IMR-90 (cell line): ENCODE measurements at regions not wholly inside any gene's neighbourhood (a gene's known extent, or its start where the extent isn't known, plus 50 kb on each side); places are given as distances from the start of the nearest gene placed in this dataset.

Experiments
- ATAC-seq: fragments of 200-7000 bp; cut with Tn5 transposase; 2 replicates; pipeline ENCODE4 v1.9.1; 2020; ENCODE audit warnings: low read depth, mild to moderate bottlenecking, moderate library complexity
- BruUV-seq: library from RNA; stranded (reverse); fragments of 400-500 nt; replicated peaks from 2 replicates; lab custom pipeline; 2021; lab: Mats Ljungman, UMichigan
- CTCF ChIA-PET: fragments of 300-600 bp; formaldehyde crosslinking; extraction: SDS; loops from one replicate; lab custom pipeline; 2021; ENCODE audit warnings: antibody characterized with exemption; lab: Yijun Ruan, JAX
- POLR2A ChIA-PET: fragments of 300-600 bp; sonication (Branson Sonifier 250); formaldehyde crosslinking; loops from one replicate; lab custom pipeline; 2022; ENCODE audit warnings: antibody characterized with exemption; ENCODE audit not compliant: unreplicated experiment; lab: Charles Lee
- DNase-seq: peaks from one replicate; pipeline ENCODE4 v3.0.0; 2013
- H2AFZ ChIP-seq: replicated peaks from 2 replicates; pipeline ENCODE3; 2013; ENCODE audit warnings: low read length, mild to moderate bottlenecking; ENCODE audit not compliant: poor library complexity
- H2AK5ac ChIP-seq: 2 replicates; pipeline ENCODE4 v1.6.1; 2013; ENCODE audit warnings: low read depth, low read length, inconsistent platforms
- H2AK9ac ChIP-seq: replicated peaks from 2 replicates; pipeline ENCODE3; 2013; ENCODE audit warnings: mild to moderate bottlenecking, low read depth, low read length, moderate library complexity; ENCODE audit not compliant: poor library complexity
- H2BK120ac ChIP-seq: 2 replicates; pipeline ENCODE4 v1.6.1; 2013; ENCODE audit warnings: low read depth, low read length, inconsistent platforms
- H2BK15ac ChIP-seq: 3 replicates; pipeline ENCODE4 v1.6.1; 2013; ENCODE audit warnings: low read depth, low read length, inconsistent platforms
- H2BK20ac ChIP-seq: 2 replicates; pipeline ENCODE4 v1.6.1; 2013; ENCODE audit warnings: low read depth, mild to moderate bottlenecking, inconsistent platforms, low read length, moderate library complexity
- H2BK5ac ChIP-seq: 2 replicates; pipeline ENCODE4 v1.6.1; 2013; ENCODE audit warnings: mild to moderate bottlenecking, low read depth, low read length, inconsistent platforms; ENCODE audit not compliant: poor library complexity, severe bottlenecking
- H3K14ac ChIP-seq: replicated peaks from 2 replicates; pipeline ENCODE4 v1.6.1; 2013; ENCODE audit warnings: low read depth, low read length, inconsistent platforms
- H3K18ac ChIP-seq: 2 replicates; pipeline ENCODE4 v1.6.1; 2013; ENCODE audit warnings: low read depth, low read length, control low read depth
- H3K23ac ChIP-seq: 2 replicates; pipeline ENCODE4 v1.6.1; 2013; ENCODE audit warnings: low read depth, low read length, inconsistent platforms
- H3K27ac ChIP-seq: 2 replicates; pipeline ENCODE4 v1.5.1; 2013; ENCODE audit warnings: mild to moderate bottlenecking, control low read depth, low read length; ENCODE audit not compliant: insufficient read depth
- H3K27me3 ChIP-seq: 2 replicates; pipeline ENCODE4 v1.6.1; 2013; ENCODE audit warnings: low read length; ENCODE audit not compliant: control insufficient read depth, insufficient read depth
- H3K36me3 ChIP-seq: 2 replicates; pipeline ENCODE4 v1.6.1; 2013; ENCODE audit warnings: low read length, mixed read lengths; ENCODE audit not compliant: control insufficient read depth, insufficient read depth
- H3K4ac ChIP-seq: 2 replicates; pipeline ENCODE4 v1.6.1; 2013; ENCODE audit warnings: low read depth, low read length, inconsistent platforms
- H3K4me1 ChIP-seq: 2 replicates; pipeline ENCODE4 v1.6.1; 2013; ENCODE audit warnings: low read length, mixed read lengths; ENCODE audit not compliant: control insufficient read depth, insufficient read depth
- H3K4me2 ChIP-seq: 2 replicates; pipeline ENCODE4 v1.6.1; 2013; ENCODE audit warnings: low read depth, mild to moderate bottlenecking, control low read depth, low read length, moderate library complexity
- H3K4me3 ChIP-seq: 2 replicates; pipeline ENCODE4 v1.5.1; 2013; ENCODE audit warnings: low read depth, mild to moderate bottlenecking, control low read depth, low read length, moderate library complexity; ENCODE audit not compliant: insufficient read depth
- H3K56ac ChIP-seq: 2 replicates; pipeline ENCODE4 v1.6.1; 2013; ENCODE audit warnings: low read length, inconsistent platforms; ENCODE audit not compliant: insufficient read depth; ENCODE audit errors: extremely low read depth
- H3K79me1 ChIP-seq, 2 experiments: 2 replicates each; pipeline ENCODE4 v1.6.1; 2013; ENCODE audit warnings: low read length in 2 of 2, inconsistent platforms in 1 of 2, low read depth in 1 of 2
- H3K9ac ChIP-seq: 2 replicates; pipeline ENCODE4 v1.6.1; 2013; ENCODE audit warnings: low read depth, low read length, control low read depth
- H3K9me1 ChIP-seq: 2 replicates; pipeline ENCODE4 v1.6.1; 2013; ENCODE audit warnings: low read length, inconsistent platforms; ENCODE audit not compliant: insufficient read depth
- H3K9me3 ChIP-seq: 2 replicates; pipeline ENCODE4 v1.6.1; 2013; ENCODE audit warnings: low read length; ENCODE audit not compliant: control insufficient read depth, insufficient read depth
- H4K20me1 ChIP-seq: 2 replicates; pipeline ENCODE4 v1.6.1; 2013; ENCODE audit warnings: low read length, inconsistent platforms; ENCODE audit not compliant: insufficient read depth
- H4K5ac ChIP-seq: 2 replicates; pipeline ENCODE4 v1.6.1; 2013; ENCODE audit warnings: mild to moderate bottlenecking, low read depth, low read length, control low read depth
- H4K8ac ChIP-seq, 2 experiments: 2 replicates each; pipeline ENCODE4 v1.6.1; 2013; ENCODE audit warnings: low read depth in 2 of 2, low read length in 2 of 2, control low read depth in 1 of 2, inconsistent platforms in 1 of 2
- H4K91ac ChIP-seq: 2 replicates; pipeline ENCODE4 v1.6.1; 2013; ENCODE audit warnings: low read depth, low read length, inconsistent platforms; ENCODE audit not compliant: insufficient read depth
- BHLHE40 ChIP-seq: fragments of 150-350 bp; IDR thresholded peaks from 2 replicates; pipeline ENCODE4 v1.6.1; 2016; ENCODE audit warnings: mild to moderate bottlenecking, low read depth, low read length
- CEBPB ChIP-seq: IDR thresholded peaks from 2 replicates; pipeline ENCODE4 v1.6.1; 2012; ENCODE audit warnings: low read depth, low read length, improper control_type of control experiment
- CHD1 ChIP-seq: IDR thresholded peaks from 2 replicates; pipeline ENCODE4 v1.6.1; 2012; ENCODE audit warnings: low read depth, low read length, improper control_type of control experiment
- CTCF ChIP-seq: conservative IDR thresholded peaks from 2 replicates; pipeline ENCODE4 v1.5.1; 2012; ENCODE audit warnings: mild to moderate bottlenecking, low read depth, low read length, improper control_type of control experiment
- ELK1 ChIP-seq: fragments of 150-350 bp; IDR thresholded peaks from 2 replicates; pipeline ENCODE4 v1.6.1; 2016; ENCODE audit warnings: low read depth, mild to moderate bottlenecking, low read length, moderate library complexity, borderline replicate concordance
- FOS ChIP-seq: fragments of 150-350 bp; IDR thresholded peaks from 2 replicates; pipeline ENCODE4 v1.6.1; 2016; ENCODE audit warnings: low read depth, low read length
- NFE2L2 ChIP-seq: fragments of 150-350 bp; IDR thresholded peaks from 2 replicates; pipeline ENCODE4 v1.6.1; 2016; ENCODE audit warnings: low read depth, mild to moderate bottlenecking, low read length
- POLR2A ChIP-seq: IDR thresholded peaks from 2 replicates; pipeline ENCODE4 v1.6.1; 2012; ENCODE audit warnings: mild to moderate bottlenecking, low read depth, low read length
- RAD21 ChIP-seq: IDR thresholded peaks from 2 replicates; pipeline ENCODE4 v1.6.1; 2012; ENCODE audit warnings: low read length, improper control_type of control experiment
- RCOR1 ChIP-seq: IDR thresholded peaks from 2 replicates; pipeline ENCODE4 v1.6.1; 2012; ENCODE audit warnings: mild to moderate bottlenecking, low read length, improper control_type of control experiment; ENCODE audit not compliant: insufficient replicate concordance
- RFX5 ChIP-seq: IDR thresholded peaks from 2 replicates; pipeline ENCODE4 v1.8.0; 2012; ENCODE audit warnings: low read depth, mild to moderate bottlenecking, low read length, moderate library complexity
- SMC3 ChIP-seq: fragments of 150-350 bp; IDR thresholded peaks from 2 replicates; pipeline ENCODE4 v1.6.1; 2016; ENCODE audit warnings: low read depth, mild to moderate bottlenecking, antibody characterized with exemption, low read length, moderate library complexity
- USF2 ChIP-seq: fragments of 150-350 bp; IDR thresholded peaks from 2 replicates; pipeline ENCODE4 v1.6.1; 2017; ENCODE audit warnings: mild to moderate bottlenecking, antibody characterized with exemption, low read length, low read depth
- WGBS, 2 experiments: methylation state at CpG; one replicate each; pipeline versions ENCODE4 v1.1.5 to v1.1.7; 2013; ENCODE audit warnings: missing lambda C conversion rate in 2 of 2; ENCODE audit not compliant: insufficient read length in 1 of 2; ENCODE audit errors: extremely low coverage in 2 of 2; 5-methylcytosine and 5-hydroxymethylcytosine counted together
- dilution Hi-C: fragments of 300-500 bp; cut with HindIII; formaldehyde crosslinking; loops from one replicate; pipeline ENCODE4 v1.14.3; 2018; ENCODE audit warnings: low sequenced_read_pairs; ENCODE audit not compliant: unreplicated experiment
- in situ Hi-C: fragments of 300-500 bp; cut with MboI; formaldehyde crosslinking; loops from 3 replicates; pipeline ENCODE4 v1.14.3; 2019; ENCODE audit warnings: low sequenced_read_pairs, inconsistent platforms, mixed read lengths
- intact Hi-C: fragments of 100-400 bp; cut with micrococcal nuclease; formaldehyde crosslinking; loops from 2 replicates; pipeline ENCODE4 v1.10.0; 2022

- no peaks in the 10 kb centered on the region for H3K9me1 ChIP-seq
- ChIA-PET CTCF (no interaction called here), POLR2A (no interaction called here)
- H3K9me3 ChIP-seq = no peaks in the 10 kb centered on the region
- no TSS peak for BruUV-seq
- H2BK15ac ChIP-seq = no peak overlapping the region
- H2BK120ac ChIP-seq = no peak overlapping the region
- no peak overlapping the region for H3K4me3 ChIP-seq
- no peak for TF ChIP-seq RCOR1
- TF ChIP-seq RAD21 = no peak
- no peak for TF ChIP-seq BHLHE40
- no peak for TF ChIP-seq CHD1
- no peak for TF ChIP-seq RFX5
- no peak for TF ChIP-seq USF2
- no peak for TF ChIP-seq NFE2L2
- TF ChIP-seq CTCF = no peak
- no peak for TF ChIP-seq ELK1
- TF ChIP-seq SMC3 = no peak
- no peak for TF ChIP-seq CEBPB
- no peak for TF ChIP-seq POLR2A
- TF ChIP-seq FOS = no peak
- no peak overlapping the region for H4K8ac ChIP-seq
- intact Hi-C loops = no loop called here
- H3K36me3 ChIP-seq = no peaks in the 10 kb centered on the region
- H3K9ac ChIP-seq = no peak overlapping the region
- no peaks in the 10 kb centered on the region for H3K4me1 ChIP-seq
- DNase-seq (no peak), ATAC-seq (no peak)
- H2AK9ac ChIP-seq = no peak overlapping the region
- no peaks in the 10 kb centered on the region for H4K20me1 ChIP-seq
- H4K5ac ChIP-seq = no peak overlapping the region
- no peak overlapping the region for H2BK5ac ChIP-seq
- no peak overlapping the region for H2AFZ ChIP-seq
- no peak overlapping the region for H2BK20ac ChIP-seq
- no peaks in the 10 kb centered on the region for H3K79me1 ChIP-seq
- no peak overlapping the region for H3K4ac ChIP-seq
- H4K91ac ChIP-seq = no peak overlapping the region
- no peak overlapping the region for H2AK5ac ChIP-seq
- no peak overlapping the region for H3K56ac ChIP-seq
- dilution Hi-C loops = no loop called here
- in situ Hi-C loops = no loop called here
- H3K14ac ChIP-seq = no peak overlapping the region
- whole genome bisulfite sequencing, 2 experiments = no CpG with 5 or more reads among the region's 4 CpGs
- H3K27ac ChIP-seq = no peak overlapping the region
- H3K23ac ChIP-seq = no peak overlapping the region
- H3K4me2 ChIP-seq = no peak overlapping the region
- H3K18ac ChIP-seq = no peak overlapping the region
- H3K27me3 ChIP-seq = peaks cover 5% of the 10 kb centered on the region
These were observed 125.4 kb downstream of the DACT1 start for GRCh38 chr14:58763210-58763609.
